ENCODE measurements at regions not wholly inside any gene's neighbourhood (a gene's known extent, or its start where the extent isn't known, plus 50 kb on each side); places are given as distances from the start of the nearest gene placed in this dataset.
A peak's percentile ranks its signal among the peaks of the same experiment; 100 is the strongest.

DNA sequence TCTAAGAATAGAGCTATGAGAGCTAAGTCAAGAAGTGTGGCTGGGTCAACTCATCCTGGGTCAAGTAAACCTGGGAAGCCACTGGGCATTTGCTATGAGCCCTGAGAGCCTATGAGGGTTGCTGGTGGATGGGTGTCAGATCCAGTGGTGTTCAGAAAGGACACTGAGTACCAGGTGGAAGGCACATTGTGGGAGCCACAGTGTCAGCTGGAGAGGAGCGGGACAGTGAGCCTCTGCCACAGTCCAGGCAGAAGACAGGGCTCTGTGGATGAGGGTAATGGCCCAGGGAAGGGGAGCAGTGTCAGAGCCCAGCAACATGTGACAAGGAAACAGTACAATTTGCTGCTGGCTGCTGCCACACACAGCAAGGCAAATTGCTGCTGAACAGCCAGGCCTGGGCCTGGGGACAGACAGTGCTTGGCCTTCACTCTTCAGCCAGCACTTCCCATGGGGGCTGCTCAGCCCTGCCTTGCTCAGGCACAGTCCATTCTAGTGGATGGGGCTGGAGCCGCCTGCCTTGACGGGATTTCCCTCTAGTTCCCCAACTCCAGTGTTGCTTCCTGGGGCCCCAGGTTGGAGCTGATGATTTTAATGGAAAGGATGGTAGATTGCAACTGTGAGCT lies 90.9 kb upstream of the CHST15 start:
- H3K4me1 ChIP-seq: peaks cover 0 to 15% of the 10 kb centered on the region in 2 donors
- H3K4me3 ChIP-seq: no peak overlapping the region
- no peaks in the 10 kb centered on the region for H3K27me3 ChIP-seq
- H3K27ac ChIP-seq: peak overlapping the region in 1 of 4 donors; percentile 36
- TF ChIP-seq, protein P1, sequence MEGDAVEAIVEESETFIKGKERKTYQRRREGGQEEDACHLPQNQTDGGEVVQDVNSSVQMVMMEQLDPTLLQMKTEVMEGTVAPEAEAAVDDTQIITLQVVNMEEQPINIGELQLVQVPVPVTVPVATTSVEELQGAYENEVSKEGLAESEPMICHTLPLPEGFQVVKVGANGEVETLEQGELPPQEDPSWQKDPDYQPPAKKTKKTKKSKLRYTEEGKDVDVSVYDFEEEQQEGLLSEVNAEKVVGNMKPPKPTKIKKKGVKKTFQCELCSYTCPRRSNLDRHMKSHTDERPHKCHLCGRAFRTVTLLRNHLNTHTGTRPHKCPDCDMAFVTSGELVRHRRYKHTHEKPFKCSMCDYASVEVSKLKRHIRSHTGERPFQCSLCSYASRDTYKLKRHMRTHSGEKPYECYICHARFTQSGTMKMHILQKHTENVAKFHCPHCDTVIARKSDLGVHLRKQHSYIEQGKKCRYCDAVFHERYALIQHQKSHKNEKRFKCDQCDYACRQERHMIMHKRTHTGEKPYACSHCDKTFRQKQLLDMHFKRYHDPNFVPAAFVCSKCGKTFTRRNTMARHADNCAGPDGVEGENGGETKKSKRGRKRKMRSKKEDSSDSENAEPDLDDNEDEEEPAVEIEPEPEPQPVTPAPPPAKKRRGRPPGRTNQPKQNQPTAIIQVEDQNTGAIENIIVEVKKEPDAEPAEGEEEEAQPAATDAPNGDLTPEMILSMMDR (IDR thresholded peaks at IDR 0.05 in 4 of 5, conservative IDR thresholded peaks at IDR 0.05 in 1 of 5): no peak
- no peak for TF ChIP-seq POLR2A (IDR thresholded peaks at IDR 0.05)
- intact Hi-C loops (cut with DNase I; ENCODE audit: low total_unique reads): no loop called here
- H3K36me3 ChIP-seq: no peaks in the 10 kb centered on the region
- H3K9me3 ChIP-seq: no peaks in the 10 kb centered on the region
- in situ Hi-C loops (cut with MboI; ENCODE audit: low sequenced_read_pairs in 4 of 4): no loop called here
- DNase-seq (no peak), ATAC-seq (peak in 1 of 2 donors; percentile 69)

DNA sequence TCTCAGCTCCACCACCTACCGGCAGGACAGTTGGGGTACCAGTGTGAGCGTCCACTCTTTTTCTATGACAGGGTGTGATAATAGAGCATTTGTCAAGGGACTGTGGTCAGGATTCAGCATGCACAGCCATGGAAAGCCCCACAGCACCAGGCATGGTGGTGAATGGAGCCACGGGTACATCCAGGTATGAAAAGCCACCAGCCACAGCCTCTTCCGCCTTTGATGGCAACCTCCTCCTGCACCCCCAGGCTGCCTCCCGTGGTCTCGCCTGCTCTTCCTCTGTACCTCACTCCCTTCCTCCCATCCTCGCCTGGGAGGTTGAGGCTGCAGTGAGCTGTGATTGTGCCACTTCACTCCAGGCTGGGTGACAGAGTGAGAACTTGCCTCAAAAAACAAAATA lies 90.2 kb upstream of the CHST15 start:
- Histone ChIP-seq H3K27me3 (no peaks in the 10 kb centered on the region), H3K27ac (peak overlapping the region in 1 of 4 donors; percentile 36), H3K36me3 (no peaks in the 10 kb centered on the region), H3K4me3 (no peak overlapping the region), H3K4me1 (peaks cover 0 to 15% of the 10 kb centered on the region in 2 donors), H3K9me3 (no peaks in the 10 kb centered on the region)
- in situ Hi-C loops (cut with MboI; ENCODE audit: low sequenced_read_pairs in 4 of 4) (no loop called here), intact Hi-C loops (cut with DNase I; ENCODE audit: low total_unique reads) (no loop called here)
- DNase-seq (no peak), ATAC-seq (no peak)
- no peak for TF ChIP-seq POLR2A (IDR thresholded peaks at IDR 0.05)
- TF ChIP-seq, protein P1 (IDR thresholded peaks at IDR 0.05 in 4 of 5, conservative IDR thresholded peaks at IDR 0.05 in 1 of 5): no peak

DNA sequence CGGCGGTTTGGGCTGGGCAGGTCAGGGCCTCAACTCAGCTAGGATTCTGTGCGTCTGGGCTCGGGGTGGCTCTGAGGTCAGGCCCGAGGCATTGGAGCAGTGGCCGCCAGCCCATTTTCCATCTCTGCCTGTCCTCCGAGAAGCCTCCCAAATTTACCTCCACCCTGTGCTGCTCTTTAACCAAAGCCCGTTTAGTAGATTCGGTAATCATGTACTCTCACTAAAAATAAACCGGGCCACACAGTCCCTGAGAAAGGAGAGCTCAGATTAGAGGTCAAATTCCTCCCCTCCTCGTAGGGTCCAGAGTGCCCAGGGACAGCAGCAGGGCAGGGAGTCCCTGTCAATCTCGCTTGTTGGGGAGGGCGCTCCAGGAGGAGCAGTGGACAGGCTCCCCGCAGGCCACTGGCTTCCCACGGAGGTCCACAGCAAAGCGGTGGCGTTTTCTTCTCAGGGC lies 88.7 kb upstream of the CHST15 start:
- intact Hi-C loops (cut with DNase I; ENCODE audit: low total_unique reads): no loop called here
- H3K4me3 ChIP-seq: no peak overlapping the region
- peak in 1 of 2 donors; percentile 21 for DNase-seq

DNA sequence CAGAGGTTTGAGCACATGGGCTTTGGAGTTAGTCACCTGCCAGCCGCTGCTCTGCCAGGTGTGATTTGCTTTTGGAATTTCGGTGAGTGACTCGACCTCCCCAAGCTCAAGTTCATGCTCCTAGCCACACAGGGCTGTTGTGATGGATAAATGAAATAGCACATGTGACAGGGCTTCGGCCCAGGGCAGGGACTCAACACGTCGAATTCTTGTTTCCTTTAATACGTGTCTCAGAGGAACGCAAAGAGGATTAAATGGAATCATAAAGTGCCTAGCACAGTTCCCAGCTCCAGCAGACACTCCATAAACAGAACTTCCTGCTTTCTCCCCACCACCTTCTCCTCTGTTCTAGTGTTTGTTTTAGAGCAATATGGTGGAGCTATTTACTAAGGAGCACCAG lies 88.3 kb upstream of the CHST15 start:
- no peak overlapping the region for H3K4me3 ChIP-seq
- ATAC-seq: peak in 1 of 2 donors; percentile 28
- no peaks in the 10 kb centered on the region for H3K9me3 ChIP-seq
- H3K27ac ChIP-seq: peak overlapping the region; percentile 41 to 79 (median 70)
- in situ Hi-C loops (cut with MboI; ENCODE audit: low sequenced_read_pairs in 4 of 4): no loop called here
- no peaks in the 10 kb centered on the region for H3K36me3 ChIP-seq
- intact Hi-C loops (cut with DNase I; ENCODE audit: low total_unique reads): no loop called here
- TF ChIP-seq, protein P1 (IDR thresholded peaks at IDR 0.05 in 4 of 5, conservative IDR thresholded peaks at IDR 0.05 in 1 of 5): no peak
- TF ChIP-seq POLR2A (IDR thresholded peaks at IDR 0.05): no peak
- H3K4me1 ChIP-seq: peaks cover 0 to 15% of the 10 kb centered on the region in 2 donors
- DNase-seq: no peak
- H3K27me3 ChIP-seq: no peaks in the 10 kb centered on the region

More for the DNA sequence above, 88.7 kb upstream of the CHST15 start:
- Histone ChIP-seq H3K36me3 (no peaks in the 10 kb centered on the region), H3K9me3 (no peaks in the 10 kb centered on the region), H3K27me3 (no peaks in the 10 kb centered on the region), H3K27ac (peak overlapping the region; percentile 41 to 79 (median 70)), H3K4me1 (peaks cover 0 to 15% of the 10 kb centered on the region in 2 donors)
- ATAC-seq: peak; percentile 84 to 85
- in situ Hi-C loops (cut with MboI; ENCODE audit: low sequenced_read_pairs in 4 of 4): no loop called here
- TF ChIP-seq POLR2A (IDR thresholded peaks at IDR 0.05): no peak
- TF ChIP-seq, protein P1 (IDR thresholded peaks at IDR 0.05 in 4 of 5, conservative IDR thresholded peaks at IDR 0.05 in 1 of 5): no peak

Measured in gastrocnemius medialis (tissue), 4 donors.